AML-193 (cell line): ENCODE measurements at regions not wholly inside any gene's neighbourhood (a gene's known extent, or its start where the extent isn't known, plus 50 kb on each side); places are given as distances from the start of the nearest gene placed in this dataset.

ENCODE experiments used
- DNase-seq, 2 experiments: peaks; one replicate each; lab custom pipeline; 2025; lab: John Stamatoyannopoulos, UW

DNA sequence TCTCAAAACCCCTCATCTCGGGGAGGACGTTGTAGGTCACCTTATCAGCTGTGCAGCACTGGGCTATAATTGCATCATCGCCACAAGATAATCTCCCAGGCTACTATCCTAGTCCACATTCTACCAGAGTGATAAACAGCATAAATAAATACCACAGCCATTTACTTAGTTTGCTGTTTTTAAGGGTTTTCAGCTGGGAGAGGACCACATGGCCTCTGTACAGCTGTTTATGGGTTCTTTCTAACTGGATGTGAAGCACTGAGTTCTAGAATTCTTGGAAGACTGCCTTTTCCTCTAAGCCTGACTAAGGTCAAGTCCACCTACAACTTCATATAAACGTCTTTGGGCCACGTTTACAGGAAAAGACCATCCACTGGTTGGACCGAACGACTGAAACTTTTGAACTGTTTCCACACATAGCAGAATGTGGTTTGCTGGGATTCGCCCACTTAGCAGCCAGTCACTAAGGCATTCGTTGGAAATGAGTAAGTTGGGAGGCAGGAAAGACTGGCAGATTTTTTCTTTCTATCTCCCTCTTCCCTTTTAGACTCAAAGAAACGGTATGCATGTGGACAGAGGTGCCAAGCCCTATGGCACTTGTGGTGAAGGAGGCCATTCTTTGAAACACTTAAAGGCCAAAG is 752.5 kb upstream of the SGCG start:
- no peak for DNase-seq

DNA sequence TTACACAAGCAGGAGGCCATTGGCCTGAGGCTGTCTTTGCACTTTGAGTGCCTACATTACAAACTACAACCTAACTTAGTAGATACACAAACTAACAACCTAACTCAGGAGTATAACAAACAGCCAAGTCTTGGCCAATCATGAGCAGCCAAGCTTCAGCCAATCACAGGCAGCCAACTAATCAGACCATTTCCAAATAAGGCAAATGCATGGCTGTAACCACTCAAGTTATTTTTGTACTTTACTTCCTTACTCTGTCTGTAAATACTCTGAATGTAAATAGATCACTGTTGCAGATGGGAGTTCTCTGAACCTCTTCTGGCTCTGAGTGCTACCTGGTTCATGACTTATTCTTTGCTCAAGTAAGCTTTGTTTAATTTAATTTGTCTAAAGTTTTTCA is 748.1 kb upstream of the SGCG start:
- no peak for DNase-seq

DNA sequence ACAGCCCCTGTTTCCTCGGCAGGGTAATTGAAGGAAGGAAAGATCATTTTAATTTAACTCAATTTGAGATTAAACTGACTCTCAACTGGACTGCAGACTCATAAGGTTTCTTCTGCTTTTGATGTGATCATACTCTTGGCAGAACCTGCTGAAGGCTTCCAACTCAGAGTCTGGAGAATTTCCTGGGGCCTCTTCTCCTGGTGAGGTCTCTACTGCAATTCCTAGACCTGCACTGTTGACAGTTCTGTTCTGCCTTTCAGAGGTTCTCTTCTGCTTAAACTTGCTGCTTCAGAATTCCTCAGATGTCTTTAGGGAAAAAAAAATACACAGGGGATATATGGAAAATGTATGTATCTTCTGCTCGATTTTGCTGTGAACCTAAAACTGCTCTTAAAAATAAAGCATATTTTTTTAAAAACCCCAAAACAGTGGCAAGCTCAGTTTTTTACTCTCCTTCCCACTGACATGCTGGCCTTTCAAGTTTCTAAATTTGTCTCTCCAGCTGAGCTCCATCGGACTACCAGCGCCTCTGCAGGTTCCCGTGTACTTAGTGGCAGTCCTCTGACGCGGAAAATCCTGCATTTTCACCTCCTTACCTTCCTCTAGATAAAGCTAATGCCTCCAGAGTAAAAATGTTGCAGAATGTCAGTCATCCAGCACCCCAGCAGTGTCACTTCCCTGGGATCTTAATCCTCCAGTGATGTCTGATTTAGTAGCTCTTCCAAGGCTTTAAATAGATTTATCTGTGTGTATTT is 733.5 kb upstream of the SGCG start:
- DNase-seq, result no peak

DNA sequence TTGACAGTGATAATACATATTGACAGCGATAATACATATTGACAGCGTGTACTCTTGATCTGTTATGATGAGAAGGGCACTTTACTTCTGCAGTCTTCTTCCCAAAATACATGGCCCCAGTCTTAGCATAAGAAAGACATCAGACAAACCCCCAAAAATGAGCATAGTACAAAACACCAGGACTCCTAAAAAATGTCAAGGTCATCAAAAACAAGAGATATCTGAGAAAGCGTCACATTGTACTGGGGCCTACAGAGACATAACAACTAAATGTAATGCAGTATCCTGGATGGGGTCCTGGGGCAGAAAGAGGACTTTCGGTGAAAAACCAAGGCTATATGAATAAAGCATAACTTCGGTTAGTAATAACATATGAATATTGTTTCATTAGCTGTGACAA is 731.5 kb upstream of the SGCG start:
- no peak for DNase-seq

DNA sequence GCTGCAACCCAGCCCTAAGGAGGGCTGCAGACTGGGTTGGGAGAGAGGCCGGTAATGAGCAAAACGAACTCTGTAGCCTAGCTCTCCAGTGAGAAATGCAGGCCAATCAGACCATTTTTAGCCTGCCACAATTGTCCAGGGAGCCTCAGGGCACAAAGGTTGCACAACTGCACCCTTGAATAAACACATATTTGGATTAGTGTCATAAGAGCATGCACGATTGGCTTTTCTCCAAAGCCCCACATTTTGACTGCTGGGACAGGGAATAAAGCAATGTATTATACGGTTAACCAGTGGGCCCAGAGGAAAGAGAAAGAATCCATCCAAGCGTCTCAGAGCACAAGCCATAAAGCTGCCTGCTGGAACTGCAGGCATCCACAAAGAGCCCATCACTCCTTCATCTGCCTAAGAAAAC is 729.4 kb upstream of the SGCG start:
- no peak for DNase-seq

DNA sequence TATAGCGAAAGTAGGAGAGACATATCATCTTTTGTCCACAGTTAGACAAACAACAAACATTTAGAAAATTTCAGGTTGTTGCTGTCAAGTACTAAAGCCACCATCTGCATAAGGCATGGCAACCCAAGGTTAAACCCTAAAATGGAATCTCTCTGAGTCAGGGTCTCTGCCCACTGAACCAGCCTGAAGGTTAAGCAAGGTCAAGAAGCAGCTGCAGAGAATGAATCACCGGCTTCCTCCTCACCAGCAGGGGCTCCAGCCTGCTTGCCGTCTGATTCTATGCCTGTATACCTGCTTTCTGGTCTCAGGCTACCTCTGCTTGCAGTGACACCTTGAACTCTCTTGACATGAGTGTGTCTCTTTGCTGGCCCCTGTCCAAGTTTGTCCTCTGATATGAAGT is 726.2 kb upstream of the SGCG start:
- no peak for DNase-seq

DNA sequence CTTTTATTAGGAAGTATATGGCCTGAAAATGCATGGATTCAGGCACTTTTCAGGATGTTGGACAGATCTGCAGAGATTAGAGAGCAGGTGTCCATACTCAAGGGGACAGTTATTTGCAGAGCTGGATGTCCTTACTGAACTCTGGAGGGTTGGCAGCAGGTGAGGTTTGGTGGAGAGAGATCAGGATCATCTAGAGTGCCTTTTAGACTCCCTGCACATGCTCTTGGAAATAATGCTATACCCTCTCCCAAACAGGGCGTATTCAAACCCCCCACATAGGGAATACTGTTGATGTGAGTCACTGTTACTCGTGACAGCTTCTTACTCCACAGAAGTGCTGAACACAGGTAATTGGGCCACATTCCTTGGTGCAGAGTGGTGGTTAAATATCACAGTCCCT is 725.7 kb upstream of the SGCG start:
- DNase-seq, result no peak

DNA sequence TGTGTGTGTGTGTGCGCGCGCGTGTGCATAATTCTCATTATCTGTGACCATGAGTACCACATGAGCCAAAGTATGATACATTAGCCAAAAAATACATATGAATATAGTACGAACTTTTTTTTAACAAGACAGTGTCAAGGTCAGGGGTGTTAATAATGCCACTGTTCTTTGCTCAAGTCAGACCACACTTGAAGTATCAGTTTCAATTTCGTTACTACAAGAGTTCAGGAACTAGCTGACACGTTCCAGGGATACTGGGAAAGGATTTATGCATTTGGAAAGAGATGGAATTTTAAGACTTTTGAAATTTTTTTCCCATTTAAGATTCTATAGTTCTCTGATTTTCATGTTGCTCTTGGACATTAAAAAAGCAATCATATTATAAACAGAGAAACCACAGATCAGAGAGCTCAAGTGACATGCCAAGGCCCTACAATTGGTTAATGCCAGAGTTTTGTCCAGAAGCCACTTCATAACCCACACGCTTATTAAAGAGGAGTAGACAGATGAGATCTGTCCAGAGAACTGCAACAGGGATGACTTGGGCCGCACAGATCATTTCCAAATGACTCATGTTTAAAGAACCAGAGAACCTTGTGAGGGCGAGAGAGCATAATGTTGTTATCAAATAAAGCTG is 718.8 kb upstream of the SGCG start:
- no peak for DNase-seq

DNA sequence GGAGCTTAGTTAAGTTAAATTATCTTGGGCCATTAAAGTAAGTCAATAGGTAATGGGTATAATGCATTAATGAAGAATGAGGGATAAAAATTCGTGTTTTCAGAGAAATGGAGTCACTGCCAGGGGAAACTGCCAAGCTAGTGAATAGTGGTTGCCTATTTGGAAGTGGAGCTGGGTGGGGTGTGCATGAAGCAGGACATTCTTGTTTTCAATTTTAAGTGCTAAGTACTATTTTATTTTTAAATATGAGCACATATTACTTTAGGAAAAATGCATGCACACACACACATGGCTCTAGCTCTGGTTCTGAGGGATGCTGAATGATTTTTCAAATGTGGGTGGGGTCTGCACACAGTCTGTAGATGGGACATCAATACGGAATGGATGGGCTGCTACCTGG is 717.7 kb upstream of the SGCG start:
- DNase-seq, result no peak

DNA sequence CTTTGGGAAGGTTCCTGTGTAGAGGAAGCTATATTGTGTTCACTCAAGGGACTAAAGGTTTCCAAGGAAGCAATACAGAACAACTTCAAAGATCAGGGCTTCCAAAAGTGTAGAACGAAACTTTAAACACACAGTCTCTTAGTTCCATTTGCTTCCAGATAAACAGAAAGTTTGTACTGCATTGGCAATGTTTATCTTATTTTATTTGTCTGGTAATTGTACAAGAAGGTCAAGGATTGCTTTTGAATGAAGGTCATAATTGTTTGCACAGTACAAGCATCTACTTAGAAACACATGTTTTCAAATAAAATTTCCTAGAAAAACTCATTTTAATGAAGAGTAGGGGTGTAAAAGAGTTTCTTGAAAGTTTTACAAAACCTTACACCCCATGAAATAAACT is 712.7 kb upstream of the SGCG start:
- no peak for DNase-seq

DNA sequence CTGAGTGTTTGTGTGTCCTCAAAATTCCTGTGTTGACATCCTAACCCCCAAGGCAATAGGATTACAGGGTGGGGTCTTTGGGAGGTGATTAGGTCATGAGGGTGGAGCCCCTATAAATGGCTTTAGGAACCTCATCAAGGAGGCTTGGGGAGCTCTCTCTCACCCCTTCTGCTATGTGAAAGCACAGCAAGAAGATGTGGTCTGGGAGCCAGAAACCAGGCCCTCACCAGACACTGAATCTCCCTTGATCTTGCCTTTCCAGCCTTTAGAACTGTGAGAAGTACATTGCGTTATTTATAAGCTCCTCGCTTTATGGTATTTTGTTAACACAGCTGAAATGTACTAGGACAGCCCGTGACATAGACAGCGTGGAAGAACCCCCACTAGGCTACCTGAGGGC is 712.0 kb upstream of the SGCG start:
- DNase-seq, result no peak

DNA sequence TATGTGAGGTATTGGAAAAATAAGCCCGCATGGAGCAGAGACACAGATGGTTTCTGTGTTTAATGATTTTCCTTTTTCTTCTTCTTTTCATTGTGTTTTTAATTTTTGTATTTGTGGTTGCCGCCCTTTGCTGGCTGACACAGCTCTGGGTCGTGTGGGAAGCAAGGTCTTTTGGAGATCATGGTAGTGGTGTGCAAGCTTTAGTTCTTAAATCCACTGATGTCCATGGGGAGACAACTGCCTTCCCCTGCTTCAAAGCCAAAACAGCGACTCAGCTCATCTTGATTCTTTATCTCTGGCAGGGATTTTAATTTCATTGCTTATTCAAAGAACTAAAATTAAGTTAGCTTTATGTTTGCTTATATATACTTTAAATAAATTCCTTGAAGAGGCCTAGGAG is 711.3 kb upstream of the SGCG start:
- no peak for DNase-seq

DNA sequence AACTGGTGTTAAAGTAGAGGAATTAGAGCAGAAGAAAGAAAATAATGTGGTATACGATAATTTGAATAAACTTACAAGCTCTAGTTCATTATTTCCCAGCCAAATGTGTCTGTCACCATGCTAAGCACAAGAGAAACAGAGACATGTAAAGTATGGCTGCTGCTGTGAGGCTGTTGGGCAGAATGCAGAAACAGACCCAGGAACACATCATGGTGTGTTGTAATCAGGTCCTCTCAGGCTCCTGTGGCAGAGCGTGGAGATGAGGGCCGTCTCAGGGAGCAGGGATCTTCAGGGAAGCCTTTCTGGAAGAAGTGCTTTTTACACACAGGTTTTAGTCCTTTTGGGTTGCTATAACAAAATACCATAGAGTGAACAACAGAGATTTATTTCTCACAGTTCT is 710.7 kb upstream of the SGCG start:
- no peak for DNase-seq

DNA sequence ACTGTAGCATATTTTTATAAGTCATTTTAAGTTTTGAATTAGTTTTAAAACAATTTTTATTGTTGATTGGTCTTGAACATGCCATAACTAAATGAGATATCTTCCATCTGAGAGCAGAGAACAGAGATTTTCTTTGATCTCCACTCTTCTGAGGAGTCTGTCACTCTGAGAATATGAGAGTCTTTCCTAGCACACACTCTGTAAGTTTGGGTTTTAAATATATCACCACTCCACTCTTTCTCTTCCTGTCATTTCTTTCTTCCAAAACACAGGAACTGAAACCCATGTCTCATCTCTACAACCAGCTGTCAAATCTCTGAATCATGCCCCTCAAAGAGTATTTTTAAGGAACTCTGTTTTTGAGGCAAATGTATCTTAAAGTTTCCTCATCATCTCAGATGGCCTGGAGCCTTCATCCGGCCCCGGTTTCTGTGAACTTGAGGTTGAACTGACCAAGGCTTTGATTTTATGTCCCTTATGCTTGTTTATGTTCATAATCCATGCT is 698.2 kb upstream of the SGCG start:
- no peak for DNase-seq

DNA sequence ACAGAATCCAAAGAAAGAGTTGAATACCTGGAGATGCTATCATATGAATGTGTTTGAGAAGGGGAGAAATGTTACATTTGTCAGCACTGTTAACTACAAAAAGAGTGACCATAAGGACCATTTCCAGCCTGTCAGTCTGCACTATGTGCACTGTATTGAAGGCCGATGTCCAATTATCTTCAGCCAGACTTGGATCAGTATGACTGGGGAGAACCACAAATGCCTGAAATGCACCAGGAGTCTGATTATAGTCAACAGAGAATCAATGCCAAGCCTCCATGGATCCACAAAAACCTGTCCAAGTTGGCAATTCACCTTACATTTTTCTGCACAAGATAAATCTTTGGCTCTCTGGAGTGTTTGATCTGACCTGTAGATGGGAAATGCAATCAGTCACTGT is 697.5 kb upstream of the SGCG start:
- DNase-seq, result no peak

DNA sequence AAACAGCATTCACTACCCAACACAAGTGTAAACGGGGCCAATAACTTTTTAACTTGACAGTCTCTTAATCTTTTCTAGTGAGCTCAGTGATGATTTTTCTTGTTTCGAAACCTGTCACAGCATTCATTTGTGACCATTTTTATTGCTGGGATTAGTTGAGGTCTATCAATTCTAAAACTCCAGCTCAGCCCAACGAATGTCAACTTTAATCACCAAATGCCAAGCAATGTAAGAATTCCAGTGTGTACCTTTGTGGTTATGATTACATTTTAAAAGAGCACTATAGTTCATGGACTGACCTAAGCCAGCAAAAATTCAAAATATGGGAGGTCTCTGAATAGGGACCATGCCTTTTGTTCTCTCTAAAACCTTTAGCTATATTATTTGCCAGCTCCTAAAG is 694.3 kb upstream of the SGCG start:
- no peak for DNase-seq

DNA sequence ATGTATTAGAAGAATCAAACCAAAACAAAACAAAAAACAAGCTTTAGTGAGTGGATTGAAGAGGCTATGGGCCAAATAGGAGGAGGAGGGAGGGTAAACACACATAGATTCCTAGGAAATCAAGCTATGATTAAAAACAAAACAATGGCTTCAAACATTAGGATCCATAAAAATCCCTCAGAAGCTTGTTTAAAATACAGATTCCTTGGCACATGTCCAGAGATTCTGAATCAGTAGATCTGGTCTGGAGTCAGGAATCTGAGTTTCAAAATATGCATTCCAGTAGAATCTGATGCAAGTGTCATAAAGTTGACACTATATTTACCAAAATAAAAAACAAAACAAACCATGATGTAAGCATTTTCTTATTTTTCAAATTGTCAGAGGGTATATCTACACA is 692.8 kb upstream of the SGCG start:
- DNase-seq, result no peak

DNA sequence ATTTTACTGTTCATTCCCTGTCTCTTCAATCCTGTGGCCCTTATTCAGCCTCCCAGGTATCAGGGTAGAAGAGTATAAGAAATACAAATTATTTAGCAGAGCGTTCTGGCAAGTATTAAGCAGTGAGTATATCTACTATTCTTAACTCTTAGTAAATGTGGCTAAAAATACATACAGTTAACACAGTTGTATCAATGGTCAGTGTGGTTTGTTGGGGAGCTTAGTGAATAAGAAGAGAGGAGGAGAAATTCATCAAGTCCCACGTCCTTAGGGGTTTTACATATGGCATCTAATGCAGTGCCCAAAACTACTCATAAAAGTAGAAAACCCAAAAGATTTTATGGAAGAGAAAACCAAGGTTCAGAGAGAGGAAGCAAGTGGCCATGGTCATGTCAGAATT is 691.0 kb upstream of the SGCG start:
- DNase-seq, result no peak

DNA sequence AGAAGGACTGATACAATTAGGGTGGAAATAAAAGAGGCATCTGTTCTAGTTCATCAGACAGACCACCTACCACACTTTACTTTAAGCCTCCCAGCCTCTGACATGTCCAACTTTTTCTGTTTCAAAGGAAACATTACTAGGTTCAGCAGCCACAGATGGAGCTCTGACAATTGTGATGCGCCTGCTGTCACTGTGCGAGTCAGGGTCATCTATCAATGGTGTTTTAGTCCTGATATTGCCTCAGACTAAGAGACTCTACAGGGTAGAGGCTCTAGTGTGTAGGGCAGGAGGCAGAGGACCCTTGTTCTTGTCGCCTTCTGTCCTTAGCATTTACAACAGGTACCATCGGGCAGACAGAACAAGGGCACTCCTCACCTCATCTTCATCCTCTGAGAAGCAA is 685.0 kb upstream of the SGCG start:
- DNase-seq, result no peak

DNA sequence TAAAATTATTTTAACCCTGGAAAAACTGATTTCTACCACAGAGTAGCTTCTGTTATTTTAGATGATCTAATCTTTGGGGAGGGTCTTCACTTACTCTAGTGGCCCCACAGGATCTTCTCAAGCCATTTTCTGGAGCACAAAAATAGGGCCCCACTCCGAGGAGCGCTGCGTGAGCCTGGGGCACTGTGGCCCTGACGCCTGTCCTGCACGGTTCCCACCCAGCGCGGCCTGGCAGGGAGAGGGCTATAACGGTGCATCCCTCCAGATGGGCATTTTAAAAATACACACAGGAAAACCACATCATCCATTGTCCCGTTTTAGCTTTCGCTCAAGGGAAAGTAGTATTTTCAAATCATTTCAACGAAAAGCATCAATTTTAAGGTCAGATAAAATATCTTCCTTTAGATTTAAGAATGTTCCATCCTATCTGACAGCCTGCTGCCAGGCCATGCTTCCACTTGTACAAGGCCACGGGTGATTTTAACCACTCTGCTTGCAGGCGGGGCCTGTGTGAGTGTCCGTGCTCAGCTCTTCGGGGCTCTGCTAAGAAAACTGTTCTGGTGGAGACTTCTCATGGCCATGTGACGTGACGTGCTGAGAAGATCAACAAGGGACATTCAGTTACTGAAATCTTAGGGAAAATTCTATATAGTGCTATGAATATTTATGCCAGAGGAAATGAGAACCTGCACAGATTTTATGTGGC is 683.8 kb upstream of the SGCG start:
- no peak for DNase-seq

DNA sequence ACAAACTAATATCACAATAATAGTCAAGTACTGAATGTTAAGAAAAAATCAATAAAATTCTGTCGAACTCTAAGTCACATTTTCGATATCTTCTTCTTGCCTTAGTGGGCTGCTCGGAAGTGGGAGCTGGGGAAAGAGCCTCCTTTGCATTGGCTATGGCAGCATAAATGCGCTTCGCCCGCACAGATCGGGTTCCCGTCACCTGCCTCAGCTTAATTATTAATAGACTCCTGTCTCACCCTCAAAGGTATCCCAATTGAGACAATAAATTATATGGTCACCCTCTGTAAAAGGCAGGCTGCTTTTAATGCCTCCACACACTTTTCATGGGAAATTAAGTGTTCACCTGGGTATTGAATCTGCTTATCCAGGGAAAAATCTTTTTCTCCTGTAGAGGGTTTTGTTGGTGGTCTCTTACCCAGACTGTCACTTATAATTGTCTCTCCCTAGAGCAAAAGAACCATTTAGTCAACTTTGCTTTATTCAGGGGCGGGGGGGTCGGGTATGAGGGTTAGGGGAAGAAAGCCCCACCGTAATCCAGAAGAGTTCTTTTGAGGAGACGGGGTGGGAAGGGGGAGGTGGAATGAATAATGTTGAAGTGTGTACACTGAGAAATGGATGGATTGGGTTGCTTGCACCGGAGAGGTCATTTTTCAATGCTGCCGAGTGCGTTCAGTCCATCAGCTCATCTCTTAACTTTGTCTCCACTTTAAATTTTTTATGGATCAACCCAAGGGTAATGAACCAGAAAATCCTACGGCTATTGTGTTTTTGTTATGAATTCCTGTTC is 682.6 kb upstream of the SGCG start:
- DNase-seq, result no peak

DNA sequence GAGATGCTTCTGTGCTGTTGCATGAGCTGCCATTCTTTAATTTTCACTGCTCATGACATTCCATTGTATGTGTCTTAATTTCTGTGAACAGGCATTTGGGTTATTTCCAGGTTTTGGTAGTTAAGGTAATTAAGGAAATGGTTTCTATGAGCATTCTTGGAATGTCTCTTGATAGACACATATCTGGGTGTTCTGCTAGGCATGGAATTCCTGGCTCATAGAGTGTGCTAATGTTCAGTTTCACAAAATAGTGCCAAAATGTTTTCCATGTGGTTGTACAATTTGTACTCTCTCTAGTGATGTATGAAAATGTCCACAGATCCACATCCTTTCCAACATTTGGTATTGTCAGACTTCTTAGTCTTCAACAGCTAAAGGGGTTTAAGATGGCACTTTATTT is 680.9 kb upstream of the SGCG start:
- DNase-seq, result no peak
